ENCODE measurements at regions not wholly inside any gene's neighbourhood (a gene's known extent, or its start where the extent isn't known, plus 50 kb on each side); places are given as distances from the start of the nearest gene placed in this dataset.

GRCh38 chr2:238567996-238568395 is 141.3 kb downstream of the ASB1 start:
- no peak for ATAC-seq (ENCODE audit: insufficient read depth, low read depth)
- no peaks in the 10 kb centered on the region for H3K79me2 ChIP-seq (ENCODE audit: insufficient read depth, low read length)
- H3K27ac ChIP-seq (ENCODE audit: low read length): no peak overlapping the region
- H3K36me3 ChIP-seq (ENCODE audit: insufficient read depth, low read length): no peaks in the 10 kb centered on the region
- H3K27me3 ChIP-seq (ENCODE audit: insufficient read depth, low read length, poor library complexity): no peaks in the 10 kb centered on the region
- no peaks in the 10 kb centered on the region for H3K4me1 ChIP-seq (ENCODE audit: insufficient read depth, low read length)
- H3K9ac ChIP-seq (ENCODE audit: low read depth, low read length): no peak overlapping the region
- H4K20me1 ChIP-seq (ENCODE audit: insufficient read depth, low read length): no peaks in the 10 kb centered on the region
- DNase-seq: no peak
- no peaks in the 10 kb centered on the region for H3K9me3 ChIP-seq (ENCODE audit: insufficient read depth, low read length, severe bottlenecking)
- no peak overlapping the region for H3K4me2 ChIP-seq (ENCODE audit: insufficient read depth, low read length)
- no peak overlapping the region for H3K4me3 ChIP-seq (ENCODE audit: low read depth in 1 of 2, low read length in 2 of 2)
- no peak overlapping the region for H2AFZ ChIP-seq (ENCODE audit: low read depth, low read length)
- TF ChIP-seq EZH2 (IDR thresholded peaks at IDR 0.05; ENCODE audit: borderline replicate concordance, low read depth, low read length, severe bottlenecking): no peak
- TF ChIP-seq CTCF (IDR thresholded peaks at IDR 0.05; ENCODE audit: borderline replicate concordance, extremely low read depth, low read length, poor library complexity, severe bottlenecking): no peak

- no peak overlapping the region for H2AFZ ChIP-seq (ENCODE audit: low read depth, low read length)
- H3K79me2 ChIP-seq (ENCODE audit: insufficient read depth, low read length): no peaks in the 10 kb centered on the region
- H3K4me1 ChIP-seq (ENCODE audit: insufficient read depth, low read length): no peaks in the 10 kb centered on the region
- H3K9me3 ChIP-seq (ENCODE audit: insufficient read depth, low read length, severe bottlenecking): no peaks in the 10 kb centered on the region
- no peak for DNase-seq
- TF ChIP-seq CTCF (IDR thresholded peaks at IDR 0.05; ENCODE audit: borderline replicate concordance, extremely low read depth, low read length, poor library complexity, severe bottlenecking): no peak
- TF ChIP-seq EZH2 (IDR thresholded peaks at IDR 0.05; ENCODE audit: borderline replicate concordance, low read depth, low read length, severe bottlenecking): no peak
- no peaks in the 10 kb centered on the region for H4K20me1 ChIP-seq (ENCODE audit: insufficient read depth, low read length)
- H3K27ac ChIP-seq (ENCODE audit: low read length): no peak overlapping the region
- no peak overlapping the region for H3K9ac ChIP-seq (ENCODE audit: low read depth, low read length)
- ATAC-seq (ENCODE audit: insufficient read depth, low read depth): no peak
- H3K27me3 ChIP-seq (ENCODE audit: insufficient read depth, low read length, poor library complexity): no peaks in the 10 kb centered on the region
- no peak overlapping the region for H3K4me3 ChIP-seq (ENCODE audit: low read depth in 1 of 2, low read length in 2 of 2)
- H3K36me3 ChIP-seq (ENCODE audit: insufficient read depth, low read length): no peaks in the 10 kb centered on the region
- H3K4me2 ChIP-seq (ENCODE audit: insufficient read depth, low read length): no peak overlapping the region
Measured at GRCh38 chr2:238568455-238569440, 142.0 kb downstream of the ASB1 start.

GRCh38 chr2:238569507-238570195 is 142.9 kb downstream of the ASB1 start:
- no peaks in the 10 kb centered on the region for H3K27me3 ChIP-seq (ENCODE audit: insufficient read depth, low read length, poor library complexity)
- DNase-seq: no peak
- ATAC-seq (ENCODE audit: insufficient read depth, low read depth): no peak
- H4K20me1 ChIP-seq (ENCODE audit: insufficient read depth, low read length): no peaks in the 10 kb centered on the region
- H3K4me2 ChIP-seq (ENCODE audit: insufficient read depth, low read length): no peak overlapping the region
- no peaks in the 10 kb centered on the region for H3K4me1 ChIP-seq (ENCODE audit: insufficient read depth, low read length)
- no peaks in the 10 kb centered on the region for H3K36me3 ChIP-seq (ENCODE audit: insufficient read depth, low read length)
- no peaks in the 10 kb centered on the region for H3K79me2 ChIP-seq (ENCODE audit: insufficient read depth, low read length)
- no peak overlapping the region for H3K9ac ChIP-seq (ENCODE audit: low read depth, low read length)
- H3K9me3 ChIP-seq (ENCODE audit: insufficient read depth, low read length, severe bottlenecking): no peaks in the 10 kb centered on the region
- TF ChIP-seq EZH2 (IDR thresholded peaks at IDR 0.05; ENCODE audit: borderline replicate concordance, low read depth, low read length, severe bottlenecking): no peak
- no peak for TF ChIP-seq CTCF (IDR thresholded peaks at IDR 0.05; ENCODE audit: borderline replicate concordance, extremely low read depth, low read length, poor library complexity, severe bottlenecking)
- no peak overlapping the region for H3K4me3 ChIP-seq (ENCODE audit: low read depth in 1 of 2, low read length in 2 of 2)
- no peak overlapping the region for H3K27ac ChIP-seq (ENCODE audit: low read length)
- H2AFZ ChIP-seq (ENCODE audit: low read depth, low read length): no peak overlapping the region

Measured in DND-41 (cell line).